ENCODE measurements at regions not wholly inside any gene's neighbourhood (a gene's known extent, or its start where the extent isn't known, plus 50 kb on each side); places are given as distances from the start of the nearest gene placed in this dataset.

DNA sequence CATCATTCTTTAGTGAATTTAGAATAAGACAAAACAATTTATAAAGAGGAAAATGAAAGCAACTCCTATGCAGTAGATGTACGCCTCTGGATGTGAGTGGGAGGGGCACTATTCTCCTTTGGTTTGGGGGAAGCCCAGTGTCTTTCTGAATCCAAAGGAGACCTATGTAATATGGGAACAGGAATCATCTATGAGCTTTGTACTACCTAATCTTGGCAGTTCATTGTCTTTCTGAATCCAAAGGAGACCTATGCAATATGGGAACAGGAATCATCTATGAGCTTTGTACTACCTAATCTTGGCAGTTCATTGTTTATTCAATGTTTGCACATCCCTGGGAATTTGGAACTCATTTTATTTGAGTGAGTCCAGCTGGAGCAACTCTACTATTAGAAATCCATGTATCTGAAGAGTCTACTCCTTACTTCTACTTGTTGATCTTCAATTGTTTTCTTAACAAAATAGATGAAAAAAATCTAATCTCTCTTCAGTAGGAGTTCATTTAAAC is 401.1 kb upstream of the LRATD1 start:
- no peaks in the 10 kb centered on the region for H3K9me2 ChIP-seq (replicated peaks; ENCODE audit: control insufficient read depth, low read length)
- no peaks in the 10 kb centered on the region for H4K20me1 ChIP-seq (ENCODE audit: control insufficient read depth, insufficient read depth, low read depth, low read length)
- no peaks in the 10 kb centered on the region for H3K79me2 ChIP-seq (ENCODE audit: control insufficient read depth, low read length)
- no peaks in the 10 kb centered on the region for H3K36me3 ChIP-seq (ENCODE audit: control insufficient read depth, low read length)
- no peaks in the 10 kb centered on the region for H3K27me3 ChIP-seq (ENCODE audit: control insufficient read depth, low read length)
- TF ChIP-seq, protein P1, sequence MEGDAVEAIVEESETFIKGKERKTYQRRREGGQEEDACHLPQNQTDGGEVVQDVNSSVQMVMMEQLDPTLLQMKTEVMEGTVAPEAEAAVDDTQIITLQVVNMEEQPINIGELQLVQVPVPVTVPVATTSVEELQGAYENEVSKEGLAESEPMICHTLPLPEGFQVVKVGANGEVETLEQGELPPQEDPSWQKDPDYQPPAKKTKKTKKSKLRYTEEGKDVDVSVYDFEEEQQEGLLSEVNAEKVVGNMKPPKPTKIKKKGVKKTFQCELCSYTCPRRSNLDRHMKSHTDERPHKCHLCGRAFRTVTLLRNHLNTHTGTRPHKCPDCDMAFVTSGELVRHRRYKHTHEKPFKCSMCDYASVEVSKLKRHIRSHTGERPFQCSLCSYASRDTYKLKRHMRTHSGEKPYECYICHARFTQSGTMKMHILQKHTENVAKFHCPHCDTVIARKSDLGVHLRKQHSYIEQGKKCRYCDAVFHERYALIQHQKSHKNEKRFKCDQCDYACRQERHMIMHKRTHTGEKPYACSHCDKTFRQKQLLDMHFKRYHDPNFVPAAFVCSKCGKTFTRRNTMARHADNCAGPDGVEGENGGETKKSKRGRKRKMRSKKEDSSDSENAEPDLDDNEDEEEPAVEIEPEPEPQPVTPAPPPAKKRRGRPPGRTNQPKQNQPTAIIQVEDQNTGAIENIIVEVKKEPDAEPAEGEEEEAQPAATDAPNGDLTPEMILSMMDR (IDR thresholded peaks at IDR 0.05; ENCODE audit: low read depth, low read length, poor library complexity, severe bottlenecking) = no peak
- TF ChIP-seq EZH2phosphoT487 (IDR thresholded peaks at IDR 0.05; ENCODE audit: borderline replicate concordance, low read length) = no peak
- H3K4me1 ChIP-seq (ENCODE audit: control insufficient read depth, low read length) = no peaks in the 10 kb centered on the region
- no peaks in the 10 kb centered on the region for H3F3A ChIP-seq (ENCODE audit: control insufficient read depth, insufficient read depth)
- no peak overlapping the region for H3K27ac ChIP-seq (ENCODE audit: low read depth, low read length)
- H3K9me3 ChIP-seq (ENCODE audit: control insufficient read depth, insufficient read depth, low read length) = no peaks in the 10 kb centered on the region
- no peak overlapping the region for H3K4me2 ChIP-seq (ENCODE audit: low read length)
- H3K4me3 ChIP-seq (ENCODE audit: low read length) = no peak overlapping the region

DNA sequence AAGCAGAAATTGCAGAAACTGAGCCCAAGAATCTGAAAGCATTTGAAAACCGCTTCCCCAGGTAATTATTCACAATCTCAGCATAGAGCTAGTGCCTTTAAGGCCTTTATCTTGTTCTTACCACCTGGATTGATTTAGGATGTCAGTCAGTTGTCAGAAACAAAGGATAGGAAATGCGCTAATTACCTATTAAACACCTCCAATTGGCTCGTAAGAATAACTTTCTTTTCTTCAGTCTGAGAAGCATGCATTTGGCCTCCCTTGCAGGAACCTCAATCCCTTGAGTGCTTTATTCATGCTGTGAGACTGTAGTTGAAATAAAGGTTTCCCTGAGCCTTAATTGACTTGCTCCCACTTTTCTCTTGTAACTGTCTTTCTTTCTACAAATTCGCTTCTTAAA is 400.3 kb upstream of the LRATD1 start:
- Histone ChIP-seq H3K79me2 (ENCODE audit: control insufficient read depth, low read length) (no peaks in the 10 kb centered on the region), H3K27ac (ENCODE audit: low read depth, low read length) (no peak overlapping the region), H3K4me3 (ENCODE audit: low read length) (no peak overlapping the region), H3K4me1 (ENCODE audit: control insufficient read depth, low read length) (no peaks in the 10 kb centered on the region), H3K9me2 (replicated peaks; ENCODE audit: control insufficient read depth, low read length) (no peaks in the 10 kb centered on the region), H3K9me3 (ENCODE audit: control insufficient read depth, insufficient read depth, low read length) (no peaks in the 10 kb centered on the region), H3K27me3 (ENCODE audit: control insufficient read depth, low read length) (no peaks in the 10 kb centered on the region), H3K36me3 (ENCODE audit: control insufficient read depth, low read length) (no peaks in the 10 kb centered on the region), H3K4me2 (ENCODE audit: low read length) (no peak overlapping the region), H4K20me1 (ENCODE audit: control insufficient read depth, insufficient read depth, low read depth, low read length) (no peaks in the 10 kb centered on the region), H3F3A (ENCODE audit: control insufficient read depth, insufficient read depth) (no peaks in the 10 kb centered on the region)
- TF ChIP-seq, protein P1 (IDR thresholded peaks at IDR 0.05; ENCODE audit: low read depth, low read length, poor library complexity, severe bottlenecking) = no peak
- no peak for TF ChIP-seq EZH2phosphoT487 (IDR thresholded peaks at IDR 0.05; ENCODE audit: borderline replicate concordance, low read length)

DNA sequence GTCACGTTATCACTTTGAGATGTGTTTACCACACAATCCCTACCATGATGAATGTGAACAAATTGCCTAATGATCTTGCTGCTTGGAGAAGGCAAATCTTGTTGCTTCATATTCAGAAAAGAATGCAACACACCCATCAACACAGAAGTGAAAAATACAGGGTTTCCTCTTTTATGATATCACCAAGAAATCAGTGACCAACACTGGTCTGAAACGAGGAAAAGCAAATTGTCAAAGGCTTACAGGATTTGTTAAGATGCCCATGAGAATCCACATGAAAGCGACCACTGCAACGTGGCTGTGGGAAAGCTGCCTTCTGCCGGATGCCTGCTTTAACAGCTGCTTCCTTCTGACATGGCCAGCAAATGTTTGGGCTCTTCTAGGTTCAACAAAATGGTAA is 397.6 kb upstream of the LRATD1 start:
- Histone ChIP-seq H3K27ac (ENCODE audit: low read depth, low read length) (no peak overlapping the region), H3F3A (ENCODE audit: control insufficient read depth, insufficient read depth) (no peaks in the 10 kb centered on the region), H3K4me2 (ENCODE audit: low read length) (no peak overlapping the region), H3K36me3 (ENCODE audit: control insufficient read depth, low read length) (no peaks in the 10 kb centered on the region), H3K27me3 (ENCODE audit: control insufficient read depth, low read length) (no peaks in the 10 kb centered on the region), H4K20me1 (ENCODE audit: control insufficient read depth, insufficient read depth, low read depth, low read length) (no peaks in the 10 kb centered on the region), H3K9me3 (ENCODE audit: control insufficient read depth, insufficient read depth, low read length) (no peaks in the 10 kb centered on the region), H3K4me3 (ENCODE audit: low read length) (no peak overlapping the region), H3K9me2 (replicated peaks; ENCODE audit: control insufficient read depth, low read length) (no peaks in the 10 kb centered on the region), H3K79me2 (ENCODE audit: control insufficient read depth, low read length) (no peaks in the 10 kb centered on the region), H3K4me1 (ENCODE audit: control insufficient read depth, low read length) (no peaks in the 10 kb centered on the region)
- TF ChIP-seq, protein P1 (IDR thresholded peaks at IDR 0.05; ENCODE audit: low read depth, low read length, poor library complexity, severe bottlenecking) = no peak
- TF ChIP-seq EZH2phosphoT487 (IDR thresholded peaks at IDR 0.05; ENCODE audit: borderline replicate concordance, low read length) = no peak

All from DOHH2 (cell line).